NCI-H1105 treated with DMSO at 0.1 percent for 48 hours (cell line): ENCODE measurements at regions not wholly inside any gene's neighbourhood (a gene's known extent, or its start where the extent isn't known, plus 50 kb on each side); places are given as distances from the start of the nearest gene placed in this dataset.

Source experiments
- DNase-seq: peaks from one replicate; lab custom pipeline; 2025; lab: John Stamatoyannopoulos, UW

GRCh38 chr5:4640795-4641194 is 499.3 kb upstream of the ADAMTS16 start:
- DNase-seq, result peak; percentile 28

GRCh38 chr5:4642525-4642924 is 497.6 kb upstream of the ADAMTS16 start:
- DNase-seq, result no peak

DNA sequence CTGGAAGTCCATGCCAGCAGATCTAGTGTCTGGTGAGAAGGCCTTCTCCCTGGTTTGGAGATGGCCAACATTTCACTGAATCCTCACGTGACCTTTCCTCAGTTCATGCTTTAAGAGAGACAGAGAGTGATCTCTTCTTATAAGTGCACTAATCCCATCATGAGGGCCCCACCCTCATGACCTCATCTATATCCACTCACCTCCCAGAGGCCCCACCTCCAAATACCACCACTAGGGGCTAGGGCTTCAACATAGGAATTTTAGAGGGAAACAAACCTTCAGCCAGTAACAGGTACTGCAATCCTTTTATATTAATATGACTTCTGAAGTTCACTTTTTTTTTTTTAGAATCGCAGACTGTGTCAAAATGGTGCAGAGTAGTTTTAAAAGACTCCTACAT is 496.9 kb upstream of the ADAMTS16 start:
- DNase-seq, result no peak

GRCh38 chr5:4643960-4644359 is 496.2 kb upstream of the ADAMTS16 start:
- DNase-seq, result no peak

- DNase-seq, result peak; percentile 4
Observed at GRCh38 chr5:4646715-4647375, 493.3 kb upstream of the ADAMTS16 start.

- no peak for DNase-seq
Observed at GRCh38 chr5:4647955-4648354, 492.2 kb upstream of the ADAMTS16 start.

- no peak for DNase-seq
Observed at GRCh38 chr5:4651806-4652565, 488.1 kb upstream of the ADAMTS16 start.

DNA sequence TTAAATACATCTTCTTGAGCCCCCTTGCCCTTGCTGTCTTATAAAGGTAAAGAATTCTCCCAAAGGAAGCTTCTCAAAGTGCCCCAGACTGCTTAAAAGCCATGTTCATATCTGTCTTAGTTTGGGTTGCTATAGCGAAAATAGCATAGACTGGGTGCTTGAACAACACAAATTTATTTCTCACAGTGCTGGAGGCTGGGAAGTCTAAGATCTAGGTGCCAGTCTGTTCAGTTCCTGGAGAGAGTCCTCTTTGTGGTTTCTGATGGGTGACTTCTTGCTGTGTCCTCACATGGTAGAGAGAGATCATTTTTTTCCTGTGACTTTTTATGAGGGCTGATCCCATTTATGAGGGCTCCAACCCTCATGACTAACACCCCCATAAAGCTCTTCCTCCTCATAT is 486.7 kb upstream of the ADAMTS16 start:
- DNase-seq, result no peak

GRCh38 chr5:4659851-4660250 is 480.3 kb upstream of the ADAMTS16 start:
- DNase-seq, result no peak

DNA sequence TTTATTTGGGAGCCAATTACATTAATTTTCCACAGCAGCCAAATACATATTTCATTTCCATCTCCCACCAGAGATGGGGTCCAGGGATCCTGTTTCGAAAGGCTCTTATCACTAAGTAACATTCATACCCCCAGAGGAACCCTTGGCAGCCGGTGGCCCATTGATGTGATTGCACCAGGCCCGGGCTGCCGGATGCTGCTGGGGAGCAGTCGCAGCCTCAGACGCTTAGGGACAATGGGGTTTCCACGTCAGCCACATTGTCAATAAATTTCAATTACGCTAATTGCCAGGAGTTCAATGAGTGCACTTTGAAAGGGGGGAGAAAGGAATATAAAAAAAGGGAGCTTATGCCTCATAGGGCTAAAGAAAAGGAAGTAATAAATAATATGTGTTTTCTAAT is 478.8 kb upstream of the ADAMTS16 start:
- peak; percentile 67 for DNase-seq

- DNase-seq, result no peak
Observed at GRCh38 chr5:4661836-4662235, 478.3 kb upstream of the ADAMTS16 start.

DNA sequence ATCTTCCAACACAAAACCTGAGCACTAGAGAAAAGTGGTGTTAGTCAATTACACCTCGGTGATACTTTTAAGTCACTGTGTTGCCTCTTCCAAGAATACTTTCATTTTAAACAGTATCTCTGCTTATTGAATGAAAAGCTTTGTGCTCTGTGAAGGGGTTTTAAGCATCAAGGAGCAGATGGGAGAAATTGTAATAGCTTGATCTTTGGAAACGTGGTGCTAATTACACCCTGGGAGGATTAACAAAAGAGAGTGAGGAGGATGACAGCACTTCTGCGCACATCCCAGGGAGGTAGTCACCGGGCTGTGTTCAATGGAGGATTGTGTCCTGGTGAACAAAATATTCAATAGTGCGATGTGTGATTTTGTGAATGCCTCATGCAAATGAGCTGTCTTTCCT is 477.4 kb upstream of the ADAMTS16 start:
- DNase-seq, result peak; percentile 2

- no peak for DNase-seq
Observed at GRCh38 chr5:4665911-4666310, 474.2 kb upstream of the ADAMTS16 start.

GRCh38 chr5:4674166-4674565 is 466.0 kb upstream of the ADAMTS16 start:
- no peak for DNase-seq

- DNase-seq, result no peak
Observed at GRCh38 chr5:4676934-4677333, 463.2 kb upstream of the ADAMTS16 start.

GRCh38 chr5:4684946-4685345 is 455.2 kb upstream of the ADAMTS16 start:
- no peak for DNase-seq

DNA sequence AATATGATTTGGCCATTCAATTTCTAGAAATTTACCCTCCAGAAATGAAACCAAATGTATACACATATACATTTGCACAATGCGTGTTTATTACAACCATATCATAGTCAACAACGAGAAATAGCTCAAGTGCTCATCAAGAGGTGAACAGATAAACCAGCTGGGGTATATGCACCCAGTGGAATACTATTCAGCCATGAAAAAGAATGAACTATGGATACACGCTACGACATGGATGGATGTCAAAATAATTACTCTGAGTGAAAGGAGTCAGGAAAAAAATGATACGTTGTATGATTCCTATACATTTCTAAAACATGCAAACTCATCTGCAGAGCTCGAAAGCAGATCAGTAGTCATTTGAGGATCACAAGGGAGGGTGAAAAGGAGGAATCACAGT is 441.5 kb upstream of the ADAMTS16 start:
- no peak for DNase-seq

DNA sequence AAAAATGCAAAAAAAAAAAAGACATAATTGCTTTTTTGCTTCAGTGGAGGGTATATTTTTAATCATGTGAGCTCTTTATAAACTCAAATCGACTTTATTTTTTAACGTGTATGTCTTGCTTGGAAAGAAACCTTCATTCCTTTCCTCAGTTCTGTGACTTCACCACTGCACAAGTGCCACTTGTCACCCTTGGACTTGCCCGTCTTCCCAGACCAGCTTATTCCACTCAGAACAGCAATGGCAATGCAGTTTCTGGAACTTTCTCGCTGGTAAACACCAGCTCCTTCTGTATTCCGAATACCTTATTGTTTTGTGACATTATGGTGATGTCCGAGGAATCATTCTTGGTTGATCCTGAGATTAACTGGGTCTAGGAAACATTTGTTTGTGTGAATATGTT is 440.5 kb upstream of the ADAMTS16 start:
- no peak for DNase-seq

DNA sequence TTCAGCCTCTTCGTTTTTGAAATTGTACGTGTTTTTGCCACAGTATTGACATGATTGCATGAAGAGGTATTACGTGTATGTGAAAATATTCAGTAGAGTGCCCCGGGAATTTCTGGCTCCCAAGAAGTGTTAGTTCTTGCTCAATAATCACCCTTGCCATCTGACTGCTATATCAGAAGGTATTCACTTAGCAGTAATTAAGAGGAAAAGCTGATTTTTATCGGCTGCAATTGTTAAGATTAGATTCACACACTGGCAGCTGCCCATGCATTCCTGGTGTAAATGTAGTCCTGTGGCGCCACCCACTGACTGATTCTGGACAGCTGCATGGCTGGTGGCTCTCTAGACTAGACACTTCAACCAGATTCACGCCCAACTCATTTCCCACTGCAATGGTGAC is 440.1 kb upstream of the ADAMTS16 start:
- peak; percentile 89 for DNase-seq

DNA sequence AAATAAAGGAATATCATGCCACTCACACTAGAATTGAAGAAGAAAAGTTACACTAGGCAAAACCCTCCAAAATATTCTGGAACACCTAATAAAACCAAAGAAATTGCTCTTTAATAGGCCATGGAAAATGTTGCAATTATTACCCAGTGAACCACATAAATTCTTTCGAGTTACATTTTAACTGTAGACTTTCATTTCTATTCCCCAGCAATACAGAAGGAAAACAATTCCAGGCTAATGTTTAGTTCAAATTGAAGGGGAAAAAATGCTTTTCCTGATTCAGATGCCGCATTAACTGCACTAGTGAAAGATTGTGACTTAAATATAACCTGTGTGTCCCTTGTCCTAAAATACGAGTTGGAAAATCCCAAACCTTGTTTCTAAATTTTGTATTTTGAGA is 439.3 kb upstream of the ADAMTS16 start:
- DNase-seq, result no peak

- DNase-seq, result no peak
Observed at GRCh38 chr5:4703931-4704458, 436.1 kb upstream of the ADAMTS16 start.

GRCh38 chr5:4704951-4705350 is 435.2 kb upstream of the ADAMTS16 start:
- DNase-seq, result peak; percentile 14

GRCh38 chr5:4716781-4717180 is 423.3 kb upstream of the ADAMTS16 start:
- DNase-seq, result no peak

DNA sequence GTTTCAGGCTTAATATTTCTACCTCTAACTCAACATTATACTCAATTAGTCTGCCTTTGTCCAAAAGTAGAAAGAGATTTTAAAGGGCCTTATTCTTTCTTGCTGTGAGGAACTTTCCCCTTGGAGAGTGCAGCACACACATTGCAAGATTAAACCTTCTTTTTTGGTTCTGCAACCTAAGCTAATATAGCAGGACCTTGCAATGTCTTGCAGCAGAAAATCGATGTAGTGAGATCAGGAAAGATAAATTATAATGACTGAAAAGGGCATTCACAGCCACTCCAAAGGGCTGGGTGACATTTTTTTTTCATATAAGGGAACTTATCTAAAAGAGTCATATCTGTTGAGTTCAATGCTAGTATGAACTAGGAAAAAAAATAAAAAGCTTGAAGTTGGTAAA is 422.7 kb upstream of the ADAMTS16 start:
- DNase-seq, result no peak
